Endothelial cell of umbilical vein (primary cell): ENCODE measurements at regions not wholly inside any gene's neighbourhood (a gene's known extent, or its start where the extent isn't known, plus 50 kb on each side); places are given as distances from the start of the nearest gene placed in this dataset.

ENCODE experiments used
- BruUV-seq: library from RNA; stranded (reverse); fragments of 400-500 nt; replicated peaks from 2 replicates; lab custom pipeline; 2021; lab: Mats Ljungman, UMichigan
- CTCF ChIA-PET: fragments of 300-600, 350-600 bp; sonication (Branson Sonifier 250); formaldehyde crosslinking; loops from one replicate; lab custom pipeline; 2021; ENCODE audit warnings: antibody characterized with exemption, inconsistent platforms; lab: Charles Lee
- POLR2A ChIA-PET: fragments of 300-600, 350-600 bp; sonication (Branson Sonifier 250); formaldehyde crosslinking; loops from one replicate; lab custom pipeline; 2021; ENCODE audit warnings: antibody characterized with exemption, inconsistent platforms; lab: Charles Lee
- DNase-seq: peaks from one replicate; pipeline ENCODE4 v3.0.0-alpha.2; 2011; ENCODE audit warnings: low read depth, low spot score
- FAIRE-seq: peaks from 2 replicates; lab custom pipeline; 2011; peaks lifted over from hg19 to GRCh38; lab: Jason Lieb, UNC
- H2AFZ ChIP-seq: 2 replicates; pipeline ENCODE4 v1.6.0; 2012; ENCODE audit warnings: low read depth, low read length, control low read depth, inconsistent platforms
- H3K27ac ChIP-seq: 2 replicates; pipeline ENCODE4 v1.5.1; 2011; ENCODE audit warnings: low read depth, mild to moderate bottlenecking, control low read depth, low read length, moderate library complexity; ENCODE audit not compliant: insufficient read depth
- H3K27me3 ChIP-seq, 2 experiments: 2 replicates each; pipeline versions ENCODE4 v1.6.0 to v1.6.1; 2011; ENCODE audit warnings: low read length in 2 of 2, mixed read lengths in 1 of 2; ENCODE audit not compliant: control insufficient read depth in 2 of 2, insufficient read depth in 2 of 2
- H3K36me3 ChIP-seq, 2 experiments: 2 replicates in 1 of 2; 3 replicates in 1 of 2; pipeline ENCODE4 v1.5.1; 2011; ENCODE audit warnings: low read length in 2 of 2, mild to moderate bottlenecking in 1 of 2, moderate library complexity in 1 of 2; ENCODE audit not compliant: control insufficient read depth in 2 of 2, insufficient read depth in 2 of 2; ENCODE audit errors: extremely low read depth in 1 of 2
- H3K4me1 ChIP-seq: 3 replicates; pipeline ENCODE4 v1.5.1; 2011; ENCODE audit warnings: mild to moderate bottlenecking, low read length; ENCODE audit not compliant: control insufficient read depth, insufficient read depth; ENCODE audit errors: extremely low read depth
- H3K4me2 ChIP-seq: 2 replicates; pipeline ENCODE4 v1.6.1; 2011; ENCODE audit warnings: low read length, control low read depth, mixed read lengths; ENCODE audit not compliant: insufficient read depth
- H3K4me3 ChIP-seq, 3 experiments: fragments of 200-600 bp in 1 of 3; sonication (generic), shearing (Covaris generic) in 1 of 3; replicated peaks in 1 of 3; 2 replicates each; pipeline ENCODE4 v1.5.1; 2011 to 2016; ENCODE audit warnings: control low read depth in 3 of 3, low read length in 3 of 3, mild to moderate bottlenecking in 2 of 3, inconsistent platforms in 1 of 3, low read depth in 1 of 3, moderate library complexity in 1 of 3; ENCODE audit not compliant: insufficient read depth in 1 of 3
- H3K79me2 ChIP-seq: 2 replicates; pipeline ENCODE4 v1.6.0; 2012; ENCODE audit warnings: low read length, inconsistent platforms; ENCODE audit not compliant: control insufficient read depth, insufficient read depth
- H3K9ac ChIP-seq: replicated peaks from 2 replicates; pipeline ENCODE3; 2011; ENCODE audit warnings: low read length, control low read depth; ENCODE audit not compliant: insufficient read depth; ENCODE audit errors: extremely low read depth
- H3K9me1 ChIP-seq: replicated peaks from 3 replicates; pipeline ENCODE4 v1.6.0; 2011; ENCODE audit warnings: mild to moderate bottlenecking, low read length; ENCODE audit not compliant: control insufficient read depth, insufficient read depth; ENCODE audit errors: extremely low read depth
- H3K9me3 ChIP-seq: replicated peaks from 2 replicates; pipeline ENCODE4 v1.5.1; 2012; ENCODE audit warnings: low read length, inconsistent platforms; ENCODE audit not compliant: control insufficient read depth, insufficient read depth
- H4K20me1 ChIP-seq: replicated peaks from 2 replicates; pipeline ENCODE3; 2011; ENCODE audit warnings: mild to moderate bottlenecking, low read length; ENCODE audit not compliant: control insufficient read depth, insufficient read depth; ENCODE audit errors: extremely low read depth
- CTCF ChIP-seq, 2 donors: IDR thresholded peaks; 1 replicate in 1 of 2; 2 replicates in 1 of 2; pipeline ENCODE4 v1.5.1; 2011; ENCODE audit warnings: low read length in 2 of 2, mild to moderate bottlenecking in 2 of 2, moderate library complexity in 2 of 2, control low read depth in 1 of 2, inconsistent platforms in 1 of 2, low read depth in 1 of 2; ENCODE audit not compliant: insufficient read depth in 1 of 2; ENCODE audit errors: extremely low read depth in 1 of 2
- EZH2 ChIP-seq: IDR thresholded peaks from 2 replicates; pipeline ENCODE4 v1.6.1; 2012; ENCODE audit warnings: borderline replicate concordance, low read depth, mild to moderate bottlenecking, moderate library complexity, low read length, inconsistent platforms; ENCODE audit not compliant: severe bottlenecking
- FOS ChIP-seq: IDR thresholded peaks from 2 replicates; pipeline ENCODE4 v1.6.1; 2011; ENCODE audit warnings: mild to moderate bottlenecking, low read length, moderate library complexity, borderline replicate concordance; ENCODE audit not compliant: insufficient read depth
- GATA2 ChIP-seq: IDR thresholded peaks from 2 replicates; pipeline ENCODE4 v1.7.0; 2011; ENCODE audit warnings: low read depth, mild to moderate bottlenecking, moderate library complexity, mixed read lengths, low read length; ENCODE audit not compliant: insufficient read length, insufficient read depth
- JUN ChIP-seq: IDR thresholded peaks from 2 replicates; pipeline ENCODE4 v1.6.1; 2011; ENCODE audit warnings: borderline replicate concordance, low read depth; ENCODE audit not compliant: insufficient read length, insufficient read depth
- MAX ChIP-seq: IDR thresholded peaks from 2 replicates; pipeline ENCODE4 v1.6.1; 2011; ENCODE audit not compliant: insufficient read depth, insufficient read length
- MYC ChIP-seq: IDR thresholded peaks from one replicate; pipeline ENCODE4 v1.6.1; 2011; ENCODE audit warnings: mild to moderate bottlenecking, low read depth, low read length
- POLR2A ChIP-seq: IDR thresholded peaks from 2 replicates; pipeline ENCODE4 v1.6.1; 2012; ENCODE audit warnings: low read depth, mild to moderate bottlenecking, control low read depth, low read length
- POLR2AphosphoS5 ChIP-seq: IDR thresholded peaks from 2 replicates; pipeline ENCODE4 v1.6.1; 2012; ENCODE audit warnings: low read depth, mild to moderate bottlenecking, control low read depth, low read length, moderate library complexity; ENCODE audit not compliant: insufficient read depth
- dilution Hi-C: fragments of 300-500 bp; cut with MboI; formaldehyde crosslinking; loops from one replicate; pipeline ENCODE4 v1.15.0; 2019; ENCODE audit warnings: low sequenced_read_pairs; ENCODE audit not compliant: extremely low pct_ligation_motif_present
- intact Hi-C: fragments of 100-400 bp; cut with micrococcal nuclease; formaldehyde crosslinking; loops from one replicate; pipeline ENCODE4 v1.10.0; 2022

GRCh38 chr1:118788463-118788862 is 199.7 kb downstream of the TBX15 start:
- dilution Hi-C loops: no loop called here
- Histone ChIP-seq H4K20me1 (no peaks in the 10 kb centered on the region), H3K9me3 (no peaks in the 10 kb centered on the region), H3K27ac (no peak overlapping the region), H3K9ac (no peak overlapping the region), H3K36me3 (no peaks in the 10 kb centered on the region), H3K27me3 (no peaks in the 10 kb centered on the region), H2AFZ (no peak overlapping the region), H3K9me1 (no peaks in the 10 kb centered on the region), H3K4me1 (no peaks in the 10 kb centered on the region), H3K4me3 (no peak overlapping the region), H3K4me2 (no peak overlapping the region), H3K79me2 (no peaks in the 10 kb centered on the region)
- TF ChIP-seq POLR2AphosphoS5: no peak
- no peak for TF ChIP-seq EZH2
- TF ChIP-seq MAX: no peak
- TF ChIP-seq JUN: no peak
- TF ChIP-seq FOS: no peak
- no peak for TF ChIP-seq CTCF (IDR thresholded peaks at IDR 0.05; ENCODE audit: extremely low read depth in 1 of 2, insufficient read depth in 1 of 2, low read depth in 1 of 2, low read length in 2 of 2)
- no peak for TF ChIP-seq GATA2
- no peak for TF ChIP-seq MYC
- TF ChIP-seq POLR2A: no peak
- FAIRE-seq (no peak), DNase-seq (no peak)
- ChIA-PET CTCF (no interaction called here), POLR2A (no interaction called here)
- no TSS peak for BruUV-seq
- intact Hi-C loops: no loop called here
